ENCODE measurements at regions not wholly inside any gene's neighbourhood (a gene's known extent, or its start where the extent isn't known, plus 50 kb on each side); places are given as distances from the start of the nearest gene placed in this dataset.

GRCh38 chr15:96599268-96599667 is 268.8 kb downstream of the NR2F2 start:
- TF ChIP-seq CTCF (IDR thresholded peaks at IDR 0.05) (no peak), POLR2A (IDR thresholded peaks at IDR 0.05) (no peak)
